HFFc6 (cell line): ENCODE measurements at regions not wholly inside any gene's neighbourhood (a gene's known extent, or its start where the extent isn't known, plus 50 kb on each side); places are given as distances from the start of the nearest gene placed in this dataset.

Experiments used
- DNase-seq: peaks from one replicate; pipeline ENCODE4 v3.0.0-alpha.2; 2018
- H3K27ac Mint-ChIP-seq: 2 replicates; pipeline ENCODE4 v1.8.0; 2020; ENCODE audit warnings: mild to moderate bottlenecking, mixed read lengths
- H3K27me3 Mint-ChIP-seq: 2 replicates; pipeline ENCODE4 v1.8.0; 2021; ENCODE audit warnings: mild to moderate bottlenecking, moderate library complexity, mixed read lengths; ENCODE audit not compliant: insufficient read depth
- H3K36me3 Mint-ChIP-seq: 2 replicates; pipeline ENCODE4 v1.8.0; 2021; ENCODE audit warnings: low read depth, mixed read lengths
- H3K4me1 Mint-ChIP-seq: 2 replicates; pipeline ENCODE4 v1.8.0; 2020; ENCODE audit warnings: low read depth, mixed read lengths
- H3K4me3 Mint-ChIP-seq: 2 replicates; pipeline ENCODE4 v1.8.0; 2020; ENCODE audit warnings: mild to moderate bottlenecking, moderate library complexity, mixed read lengths
- H3K9me3 Mint-ChIP-seq: 2 replicates; pipeline ENCODE4 v1.8.0; 2020; ENCODE audit warnings: mild to moderate bottlenecking, mixed read lengths
- TF ChIP-seq, protein P1 (sequence below): fragments of 200-600 bp; sonication (generic); IDR thresholded peaks from 2 replicates; pipeline ENCODE4 v1.5.0; 2021; ENCODE audit warnings: antibody characterized with exemption, mild to moderate bottlenecking

GRCh38 chr16:17839272-17839671 is 368.5 kb upstream of the XYLT1 start:
- H3K9me3 Mint-ChIP-seq: peaks cover 10% of the 10 kb centered on the region; the same call in 1 of the 2 replicates
- peaks cover 1% of the 10 kb centered on the region; the same call in 1 of the 2 replicates for H3K27me3 Mint-ChIP-seq
- peaks cover 30% of the 10 kb centered on the region; the same call in 1 of the 2 replicates for H3K4me1 Mint-ChIP-seq
- no peak for DNase-seq
- no peaks in the 10 kb centered on the region; the same call in 1 of the 2 replicates for H3K36me3 Mint-ChIP-seq
- TF ChIP-seq, protein P1, sequence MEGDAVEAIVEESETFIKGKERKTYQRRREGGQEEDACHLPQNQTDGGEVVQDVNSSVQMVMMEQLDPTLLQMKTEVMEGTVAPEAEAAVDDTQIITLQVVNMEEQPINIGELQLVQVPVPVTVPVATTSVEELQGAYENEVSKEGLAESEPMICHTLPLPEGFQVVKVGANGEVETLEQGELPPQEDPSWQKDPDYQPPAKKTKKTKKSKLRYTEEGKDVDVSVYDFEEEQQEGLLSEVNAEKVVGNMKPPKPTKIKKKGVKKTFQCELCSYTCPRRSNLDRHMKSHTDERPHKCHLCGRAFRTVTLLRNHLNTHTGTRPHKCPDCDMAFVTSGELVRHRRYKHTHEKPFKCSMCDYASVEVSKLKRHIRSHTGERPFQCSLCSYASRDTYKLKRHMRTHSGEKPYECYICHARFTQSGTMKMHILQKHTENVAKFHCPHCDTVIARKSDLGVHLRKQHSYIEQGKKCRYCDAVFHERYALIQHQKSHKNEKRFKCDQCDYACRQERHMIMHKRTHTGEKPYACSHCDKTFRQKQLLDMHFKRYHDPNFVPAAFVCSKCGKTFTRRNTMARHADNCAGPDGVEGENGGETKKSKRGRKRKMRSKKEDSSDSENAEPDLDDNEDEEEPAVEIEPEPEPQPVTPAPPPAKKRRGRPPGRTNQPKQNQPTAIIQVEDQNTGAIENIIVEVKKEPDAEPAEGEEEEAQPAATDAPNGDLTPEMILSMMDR: no peak
- H3K27ac Mint-ChIP-seq: no peak overlapping the region; the same call in 1 of the 2 replicates
- no peak overlapping the region for H3K4me3 Mint-ChIP-seq

- peaks cover 43% of the 10 kb centered on the region for H3K4me1 Mint-ChIP-seq
- no peak overlapping the region for H3K27ac Mint-ChIP-seq
- H3K36me3 Mint-ChIP-seq: no peaks in the 10 kb centered on the region; the same call in 1 of the 2 replicates
- TF ChIP-seq, protein P1: no peak
- H3K4me3 Mint-ChIP-seq: no peak overlapping the region
- DNase-seq: peak; percentile 96
- H3K9me3 Mint-ChIP-seq: peaks cover 10% of the 10 kb centered on the region; the same call in 1 of the 2 replicates
- no peaks in the 10 kb centered on the region for H3K27me3 Mint-ChIP-seq
Observed at GRCh38 chr16:17836868-17837602, 366.3 kb upstream of the XYLT1 start.

GRCh38 chr16:17835118-17835876 is 364.5 kb upstream of the XYLT1 start:
- TF ChIP-seq, protein P1: no peak
- no peak overlapping the region; the same call in 1 of the 2 replicates for H3K27ac Mint-ChIP-seq
- DNase-seq: peak; percentile 12

GRCh38 chr16:17832738-17833137 is 362.0 kb upstream of the XYLT1 start:
- Mint-ChIP-seq H3K27ac (no peak overlapping the region), H3K4me1 (peaks cover 48% of the 10 kb centered on the region), H3K9me3 (no peaks in the 10 kb centered on the region), H3K4me3 (no peak overlapping the region), H3K27me3 (no peaks in the 10 kb centered on the region), H3K36me3 (no peaks in the 10 kb centered on the region)
- TF ChIP-seq, protein P1: no peak
- DNase-seq: no peak

More at GRCh38 chr16:17835118-17835876, 364.5 kb upstream of the XYLT1 start:
- Mint-ChIP-seq H3K9me3 (no peaks in the 10 kb centered on the region), H3K4me3 (no peak overlapping the region), H3K27me3 (no peaks in the 10 kb centered on the region), H3K36me3 (no peaks in the 10 kb centered on the region), H3K4me1 (peaks cover 45% of the 10 kb centered on the region)

GRCh38 chr16:17831330-17831729 is 360.6 kb upstream of the XYLT1 start:
- H3K27me3 Mint-ChIP-seq: no peaks in the 10 kb centered on the region
- H3K36me3 Mint-ChIP-seq: no peaks in the 10 kb centered on the region

More at GRCh38 chr16:17831330-17831729, 360.6 kb upstream of the XYLT1 start:
- H3K27ac Mint-ChIP-seq: no peak overlapping the region
- TF ChIP-seq, protein P1: peak; percentile 63
- no peaks in the 10 kb centered on the region for H3K9me3 Mint-ChIP-seq
- no peak for DNase-seq
- H3K4me3 Mint-ChIP-seq: no peak overlapping the region
- H3K4me1 Mint-ChIP-seq: peaks cover 56% of the 10 kb centered on the region
